GM12878 (cell line): ENCODE measurements at regions not wholly inside any gene's neighbourhood (a gene's known extent, or its start where the extent isn't known, plus 50 kb on each side); places are given as distances from the start of the nearest gene placed in this dataset.

Source experiments
- ATAC-seq: fragments of 200-7000 bp; cut with Tn5 transposase; 3 replicates; pipeline ENCODE4 v1.9.1; 2020; ENCODE audit warnings: mild to moderate bottlenecking, moderate library complexity
- BruUV-seq: library from RNA; stranded (reverse); fragments of 400-500 nt; replicated peaks from 2 replicates; lab custom pipeline; 2021; lab: Mats Ljungman, UMichigan
- CTCF ChIA-PET: fragments of 300-600 bp; sonication (Branson Sonifier 250); formaldehyde crosslinking; extraction: SDS; loops from one replicate; lab custom pipeline; 2021; ENCODE audit warnings: inconsistent platforms; lab: Yijun Ruan, JAX
- POLR2A ChIA-PET: fragments of 350-600 bp; formaldehyde crosslinking; extraction: SDS; loops from one replicate; lab custom pipeline; 2021; ENCODE audit warnings: inconsistent platforms; lab: Charles Lee
- RAD21 ChIA-PET: fragments of 300-600 bp; sonication (Branson Sonifier 250); formaldehyde crosslinking; loops from one replicate; lab custom pipeline; 2023; ENCODE audit warnings: antibody characterized with exemption; ENCODE audit not compliant: unreplicated experiment; lab: Charles Lee
- SMC1A ChIA-PET: fragments of 300-600 bp; sonication (Branson Sonifier 250); formaldehyde crosslinking; loops from one replicate; lab custom pipeline; 2023; ENCODE audit not compliant: unreplicated experiment, uncharacterized antibody; lab: Charles Lee
- DNase-seq: peaks from one replicate; pipeline ENCODE4 v3.0.0-alpha.2; 2011; ENCODE audit warnings: low read depth, low spot score
- FAIRE-seq: peaks from 3 replicates; lab custom pipeline; 2011; peaks lifted over from hg19 to GRCh38; lab: Jason Lieb, UNC
- H2AFZ ChIP-seq: 2 replicates; pipeline ENCODE4 v1.6.0; 2011; ENCODE audit warnings: low read depth, low read length, control low read depth; ENCODE audit not compliant: control insufficient read depth
- H3K27ac ChIP-seq: 2 replicates; pipeline ENCODE4 v1.5.1; 2011; ENCODE audit warnings: control low read depth; ENCODE audit not compliant: control insufficient read depth, insufficient read depth
- H3K27me3 ChIP-seq, 2 experiments: replicated peaks in 1 of 2; 2 replicates each; pipeline versions ENCODE4 v1.6.0 to v1.6.1; 2011; ENCODE audit warnings: low read length in 1 of 2; ENCODE audit not compliant: control insufficient read depth in 2 of 2, insufficient read depth in 2 of 2
- H3K36me3 ChIP-seq, 2 experiments: 2 replicates each; pipeline ENCODE4 v1.5.1; 2011; ENCODE audit warnings: low read length in 1 of 2; ENCODE audit not compliant: control insufficient read depth in 2 of 2, insufficient read depth in 2 of 2
- H3K4me1 ChIP-seq: 2 replicates; pipeline ENCODE4 v1.6.1; 2011; ENCODE audit warnings: mild to moderate bottlenecking, low read length, moderate library complexity, mixed read lengths; ENCODE audit not compliant: control insufficient read depth, insufficient read depth
- H3K4me2 ChIP-seq: 2 replicates; pipeline ENCODE4 v1.6.0; 2011; ENCODE audit warnings: control low read depth; ENCODE audit not compliant: control insufficient read depth, insufficient read depth
- H3K4me3 ChIP-seq: fragments of 200-600 bp; sonication (generic); 2 replicates; pipeline ENCODE4 v1.5.1; 2016
- H3K79me2 ChIP-seq: 2 replicates; pipeline ENCODE4 v1.6.0; 2011; ENCODE audit warnings: low read length; ENCODE audit not compliant: control insufficient read depth, insufficient read depth
- H3K9ac ChIP-seq: 2 replicates; pipeline ENCODE4 v1.8.0; 2011; ENCODE audit warnings: low read length, control low read depth, mixed read lengths; ENCODE audit not compliant: control insufficient read depth, insufficient read depth
- H3K9me3 ChIP-seq: replicated peaks from 3 replicates; pipeline ENCODE4 v1.5.1; 2011; ENCODE audit warnings: mild to moderate bottlenecking, low read length; ENCODE audit not compliant: control insufficient read depth, insufficient read depth
- H4K20me1 ChIP-seq: 2 replicates; pipeline ENCODE4 v1.6.0; 2011; ENCODE audit not compliant: control insufficient read depth, insufficient read depth
- EGR1 ChIP-seq, 2 experiments: IDR thresholded peaks; 1 replicate in 1 of 2; 2 replicates in 1 of 2; pipeline ENCODE4 v1.6.1; 2011 to 2012; ENCODE audit warnings: low read depth in 2 of 2, low read length in 2 of 2, borderline replicate concordance in 1 of 2, mild to moderate bottlenecking in 1 of 2, moderate library complexity in 1 of 2
- LARP7 ChIP-seq: fragments of 450-650 bp; IDR thresholded peaks from 2 replicates; pipeline ENCODE4 v1.6.1; 2017; ENCODE audit warnings: mild to moderate bottlenecking
- SRF ChIP-seq, 2 experiments: IDR thresholded peaks; 2 replicates each; pipeline ENCODE4 v1.6.1; 2011; ENCODE audit warnings: low read depth in 2 of 2, low read length in 2 of 2, mild to moderate bottlenecking in 1 of 2, moderate library complexity in 1 of 2
- WGBS: methylation state at CpG from one replicate; pipeline ENCODE4 v1.1.6; 2016; ENCODE audit warnings: low lambda C conversion rate; ENCODE audit not compliant: insufficient replicate concordance, insufficient coverage; ENCODE audit errors: missing lambda C conversion rate; 5-methylcytosine and 5-hydroxymethylcytosine counted together
- in situ Hi-C: fragments of 300-500 bp; cut with MboI; formaldehyde crosslinking; loops from 9 replicates; pipeline ENCODE4 v1.14.3; 2018; ENCODE audit warnings: mixed read lengths
- intact Hi-C: fragments of 100-400 bp; cut with micrococcal nuclease; formaldehyde crosslinking; loops from one replicate; pipeline ENCODE4 v1.14.2; 2022; ENCODE audit not compliant: unreplicated experiment
- TF ChIP-seq, protein P1 (sequence below): IDR thresholded peaks from 2 replicates; pipeline ENCODE4 v1.6.1; 2012; ENCODE audit warnings: mild to moderate bottlenecking, low read depth, low read length
- TF ChIP-seq, protein P2 (sequence below): fragments of 450-650 bp; IDR thresholded peaks from 2 replicates; pipeline ENCODE4 v1.6.1; 2017; ENCODE audit warnings: mild to moderate bottlenecking

DNA sequence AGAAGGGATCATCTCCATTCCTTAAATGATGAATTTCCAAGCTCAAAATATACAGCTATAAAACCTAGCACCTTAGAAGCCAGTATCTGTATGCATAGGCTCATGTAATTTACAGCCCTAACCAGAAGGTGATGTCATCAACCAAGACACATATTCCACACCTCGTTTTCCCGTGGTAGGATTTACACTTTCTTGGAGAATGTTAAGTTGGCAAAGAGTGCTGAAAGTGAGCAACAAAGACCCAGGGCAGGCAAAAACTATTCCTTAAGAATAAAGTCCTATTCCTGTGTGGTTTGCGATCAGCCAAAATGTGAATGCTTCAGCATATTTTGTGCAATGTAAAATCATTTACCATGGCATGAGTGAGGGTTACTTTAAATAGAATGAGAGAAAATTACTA, 247.1 kb downstream of the OSR1 start (continued):
- TF ChIP-seq, protein P1, sequence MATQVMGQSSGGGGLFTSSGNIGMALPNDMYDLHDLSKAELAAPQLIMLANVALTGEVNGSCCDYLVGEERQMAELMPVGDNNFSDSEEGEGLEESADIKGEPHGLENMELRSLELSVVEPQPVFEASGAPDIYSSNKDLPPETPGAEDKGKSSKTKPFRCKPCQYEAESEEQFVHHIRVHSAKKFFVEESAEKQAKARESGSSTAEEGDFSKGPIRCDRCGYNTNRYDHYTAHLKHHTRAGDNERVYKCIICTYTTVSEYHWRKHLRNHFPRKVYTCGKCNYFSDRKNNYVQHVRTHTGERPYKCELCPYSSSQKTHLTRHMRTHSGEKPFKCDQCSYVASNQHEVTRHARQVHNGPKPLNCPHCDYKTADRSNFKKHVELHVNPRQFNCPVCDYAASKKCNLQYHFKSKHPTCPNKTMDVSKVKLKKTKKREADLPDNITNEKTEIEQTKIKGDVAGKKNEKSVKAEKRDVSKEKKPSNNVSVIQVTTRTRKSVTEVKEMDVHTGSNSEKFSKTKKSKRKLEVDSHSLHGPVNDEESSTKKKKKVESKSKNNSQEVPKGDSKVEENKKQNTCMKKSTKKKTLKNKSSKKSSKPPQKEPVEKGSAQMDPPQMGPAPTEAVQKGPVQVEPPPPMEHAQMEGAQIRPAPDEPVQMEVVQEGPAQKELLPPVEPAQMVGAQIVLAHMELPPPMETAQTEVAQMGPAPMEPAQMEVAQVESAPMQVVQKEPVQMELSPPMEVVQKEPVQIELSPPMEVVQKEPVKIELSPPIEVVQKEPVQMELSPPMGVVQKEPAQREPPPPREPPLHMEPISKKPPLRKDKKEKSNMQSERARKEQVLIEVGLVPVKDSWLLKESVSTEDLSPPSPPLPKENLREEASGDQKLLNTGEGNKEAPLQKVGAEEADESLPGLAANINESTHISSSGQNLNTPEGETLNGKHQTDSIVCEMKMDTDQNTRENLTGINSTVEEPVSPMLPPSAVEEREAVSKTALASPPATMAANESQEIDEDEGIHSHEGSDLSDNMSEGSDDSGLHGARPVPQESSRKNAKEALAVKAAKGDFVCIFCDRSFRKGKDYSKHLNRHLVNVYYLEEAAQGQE = no peak

DNA sequence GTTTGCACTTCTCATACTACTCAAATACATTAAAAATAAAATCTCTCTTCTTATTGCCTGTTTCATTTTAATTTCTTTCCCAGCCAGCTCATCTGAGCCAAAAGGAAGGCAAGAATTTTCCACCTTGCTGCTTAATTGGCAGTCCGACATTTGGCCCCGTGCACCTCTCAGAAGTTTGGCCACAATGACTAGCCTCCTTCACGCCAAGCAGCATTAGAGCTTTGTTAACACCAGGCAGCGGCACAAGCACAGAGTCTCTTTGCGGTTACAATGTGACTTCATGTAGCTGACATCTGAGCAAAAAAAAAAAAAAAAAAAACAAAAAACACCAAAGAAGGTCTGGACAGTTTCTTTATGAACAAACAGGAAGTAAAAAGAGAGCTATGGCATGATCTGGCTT, 248.9 kb downstream of the OSR1 start:
- TF ChIP-seq, protein P1 = no peak
- TF ChIP-seq EGR1 (IDR thresholded peaks at IDR 0.05; ENCODE audit: borderline replicate concordance in 1 of 2, low read depth in 2 of 2, low read length in 2 of 2) (no peak), SRF (IDR thresholded peaks at IDR 0.05; ENCODE audit: low read depth in 2 of 2, low read length in 2 of 2) (no peak), LARP7 (no peak)
- TF ChIP-seq, protein P2, sequence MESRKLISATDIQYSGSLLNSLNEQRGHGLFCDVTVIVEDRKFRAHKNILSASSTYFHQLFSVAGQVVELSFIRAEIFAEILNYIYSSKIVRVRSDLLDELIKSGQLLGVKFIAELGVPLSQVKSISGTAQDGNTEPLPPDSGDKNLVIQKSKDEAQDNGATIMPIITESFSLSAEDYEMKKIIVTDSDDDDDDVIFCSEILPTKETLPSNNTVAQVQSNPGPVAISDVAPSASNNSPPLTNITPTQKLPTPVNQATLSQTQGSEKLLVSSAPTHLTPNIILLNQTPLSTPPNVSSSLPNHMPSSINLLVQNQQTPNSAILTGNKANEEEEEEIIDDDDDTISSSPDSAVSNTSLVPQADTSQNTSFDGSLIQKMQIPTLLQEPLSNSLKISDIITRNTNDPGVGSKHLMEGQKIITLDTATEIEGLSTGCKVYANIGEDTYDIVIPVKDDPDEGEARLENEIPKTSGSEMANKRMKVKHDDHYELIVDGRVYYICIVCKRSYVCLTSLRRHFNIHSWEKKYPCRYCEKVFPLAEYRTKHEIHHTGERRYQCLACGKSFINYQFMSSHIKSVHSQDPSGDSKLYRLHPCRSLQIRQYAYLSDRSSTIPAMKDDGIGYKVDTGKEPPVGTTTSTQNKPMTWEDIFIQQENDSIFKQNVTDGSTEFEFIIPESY = no peak
- Histone ChIP-seq H3K9me3 (no peaks in the 10 kb centered on the region), H4K20me1 (no peaks in the 10 kb centered on the region), H3K79me2 (no peaks in the 10 kb centered on the region), H3K27me3 (no peaks in the 10 kb centered on the region), H3K9ac (no peak overlapping the region), H3K36me3 (no peaks in the 10 kb centered on the region), H3K4me2 (no peak overlapping the region), H3K4me3 (no peak overlapping the region), H2AFZ (no peak overlapping the region), H3K27ac (no peak overlapping the region), H3K4me1 (no peaks in the 10 kb centered on the region)
- in situ Hi-C loops (no loop called here), intact Hi-C loops (no loop called here)
- no TSS peak for BruUV-seq
- SMC1A ChIA-PET = no interaction called here
- CTCF ChIA-PET = no interaction called here
- RAD21 ChIA-PET = no interaction called here
- WGBS = 46% methylated on average over 5 of the region's 5 CpGs
- DNase-seq = no peak
- POLR2A ChIA-PET = no interaction called here
- ATAC-seq = no peak
- FAIRE-seq = no peak
